GM18873 (cell line): ENCODE measurements at regions not wholly inside any gene's neighbourhood (a gene's known extent, or its start where the extent isn't known, plus 50 kb on each side); places are given as distances from the start of the nearest gene placed in this dataset.

Source experiments
- ATAC-seq: cut with Tn5 transposase; IDR thresholded peaks from one replicate; pipeline ENCODE4 v1.9.1; 2021; ENCODE audit warnings: mild to moderate bottlenecking, moderate library complexity, moderate number of reproducible peaks; ENCODE audit not compliant: unreplicated experiment, low FRiP score

DNA sequence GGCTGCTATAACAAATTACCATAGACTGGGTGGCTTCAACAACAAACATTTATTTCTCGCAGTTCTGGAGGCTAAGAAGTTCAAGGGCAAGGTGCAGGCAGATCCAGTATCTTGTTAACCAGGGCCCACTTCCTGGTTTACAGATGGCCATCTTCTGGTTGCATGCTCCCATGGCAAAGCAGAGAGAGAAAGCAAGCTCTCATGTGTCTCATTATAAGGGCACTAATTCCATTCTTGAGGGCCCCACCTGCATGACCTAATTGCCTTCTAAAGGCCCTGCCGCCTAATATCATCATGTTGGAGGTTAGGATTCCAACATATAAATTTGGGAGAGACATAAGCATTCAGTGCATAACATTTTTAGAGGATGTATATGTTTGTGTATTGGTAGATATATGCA is 280.1 kb upstream of the TMPO start:
- ATAC-seq, result no peak

DNA sequence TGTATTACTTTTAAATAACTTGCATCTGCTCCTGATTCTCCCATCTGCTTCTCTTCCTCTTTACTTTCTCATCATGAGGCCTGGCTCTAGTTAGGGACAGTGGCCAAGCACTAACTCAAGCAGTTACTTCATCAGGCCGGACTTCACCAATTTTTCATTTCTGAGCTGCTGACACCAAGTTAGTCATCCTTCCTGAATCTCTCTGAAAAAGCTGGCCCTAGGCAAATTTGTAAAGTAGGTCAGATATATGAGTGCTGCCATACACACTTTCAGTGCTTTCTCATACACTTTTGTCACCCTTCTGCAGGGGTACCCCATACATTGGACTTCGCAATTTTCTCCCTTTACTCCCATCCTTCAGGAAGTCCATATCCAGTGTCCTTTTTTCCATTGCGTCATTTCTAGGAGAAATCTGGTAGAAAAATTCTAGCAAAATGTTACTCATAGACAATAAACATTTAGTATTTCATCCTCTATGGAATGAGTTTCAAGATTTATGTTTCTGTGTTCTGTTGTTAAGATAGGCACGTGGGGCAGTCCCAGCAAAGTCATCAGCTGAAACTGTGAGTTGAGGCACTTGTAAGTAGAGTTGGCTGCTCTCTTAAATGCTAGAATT is 276.8 kb upstream of the TMPO start:
- ATAC-seq, result no peak

DNA sequence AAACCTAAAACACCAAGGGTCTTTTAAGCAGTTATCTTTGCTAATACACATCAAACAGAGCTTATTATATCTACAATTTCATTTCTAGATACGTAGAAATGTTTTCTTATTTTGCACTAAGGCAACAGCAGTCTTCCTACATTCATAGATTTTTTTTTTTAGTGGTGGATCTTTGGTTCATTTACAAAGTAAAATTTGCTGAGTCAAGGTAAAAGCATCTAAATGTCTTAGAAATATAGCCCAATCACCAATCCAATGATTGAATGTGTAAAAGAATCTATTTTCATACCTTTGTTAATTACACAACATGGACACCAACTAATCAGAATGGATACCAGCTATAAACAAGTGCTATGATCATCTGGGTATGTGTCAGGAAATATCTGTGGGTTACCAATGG is 272.2 kb upstream of the TMPO start:
- no peak for ATAC-seq

DNA sequence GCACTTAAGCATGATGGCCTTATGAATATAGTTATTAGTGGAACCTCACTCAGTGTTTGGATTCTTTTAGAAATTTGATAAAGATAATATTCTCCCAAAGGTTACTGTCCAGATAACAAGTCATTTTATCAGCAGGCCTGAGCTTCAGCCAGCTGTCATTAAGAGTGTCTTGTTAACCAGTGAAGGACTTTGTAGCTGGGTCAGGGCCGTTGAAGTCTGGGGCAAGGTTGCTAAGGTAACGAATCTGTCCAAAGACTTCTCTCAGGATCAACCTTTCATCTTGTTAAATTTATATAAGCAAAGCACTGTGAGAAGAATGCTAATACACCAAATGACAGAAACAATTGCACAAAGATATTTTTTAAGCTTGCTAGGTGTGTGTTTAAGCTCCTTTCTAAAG is 271.3 kb upstream of the TMPO start:
- no peak for ATAC-seq

DNA sequence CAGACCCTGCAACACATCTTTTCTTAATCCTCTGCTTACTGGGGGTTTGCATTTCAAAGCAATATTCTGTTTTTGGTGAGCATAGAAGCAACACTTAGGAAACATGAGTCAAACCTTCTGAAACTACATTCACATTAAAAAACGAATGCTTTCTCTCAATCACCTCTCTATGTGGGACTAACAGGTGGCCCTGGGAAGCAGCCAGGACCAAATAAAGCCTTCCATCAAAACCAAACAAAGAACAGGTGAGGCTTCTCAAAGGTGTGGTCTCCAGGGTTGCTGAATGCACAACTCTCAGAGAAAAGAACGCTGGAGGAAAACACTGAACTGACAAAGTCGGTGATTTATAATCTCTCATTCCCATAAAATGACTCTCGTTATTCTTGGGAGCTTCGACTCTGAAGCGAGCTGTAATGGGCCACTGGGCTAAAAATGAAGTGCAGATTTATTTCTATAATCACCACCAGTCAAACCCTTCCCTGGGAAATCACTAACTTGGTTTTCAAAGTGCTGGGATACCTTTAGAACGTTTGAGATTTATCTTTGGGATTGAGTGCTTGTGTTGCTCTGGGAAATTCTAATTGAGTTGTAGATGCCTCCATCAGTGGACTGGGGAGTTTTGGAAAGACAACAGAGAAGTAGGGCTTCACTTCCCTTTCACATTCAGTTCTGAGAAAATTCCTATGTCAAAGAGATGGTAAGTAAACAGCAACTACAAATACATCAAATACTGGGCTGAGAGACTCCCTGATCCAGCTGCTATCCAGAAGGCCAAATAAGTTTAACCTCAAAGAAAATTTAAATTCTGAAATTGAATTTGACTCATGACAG is 262.0 kb upstream of the TMPO start:
- no peak for ATAC-seq

DNA sequence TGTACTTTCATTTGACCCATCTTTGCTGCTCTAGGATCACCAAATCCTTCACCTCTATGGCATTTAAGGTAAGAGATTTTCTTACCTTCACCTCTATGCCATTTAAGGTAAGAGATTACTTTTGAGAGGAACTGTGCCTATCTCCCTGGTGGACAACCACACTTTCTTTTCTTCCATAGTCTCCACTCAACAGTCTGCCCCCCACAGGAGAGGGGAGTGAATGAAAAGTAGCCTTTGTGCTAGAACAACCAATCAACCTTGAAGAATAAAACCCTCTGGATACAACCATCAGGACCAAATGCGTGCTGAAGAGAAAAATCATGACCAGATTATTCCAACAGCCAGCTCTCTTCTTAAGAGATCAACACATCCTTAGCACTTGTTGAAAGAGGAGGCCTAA is 258.6 kb upstream of the TMPO start:
- no peak for ATAC-seq

DNA sequence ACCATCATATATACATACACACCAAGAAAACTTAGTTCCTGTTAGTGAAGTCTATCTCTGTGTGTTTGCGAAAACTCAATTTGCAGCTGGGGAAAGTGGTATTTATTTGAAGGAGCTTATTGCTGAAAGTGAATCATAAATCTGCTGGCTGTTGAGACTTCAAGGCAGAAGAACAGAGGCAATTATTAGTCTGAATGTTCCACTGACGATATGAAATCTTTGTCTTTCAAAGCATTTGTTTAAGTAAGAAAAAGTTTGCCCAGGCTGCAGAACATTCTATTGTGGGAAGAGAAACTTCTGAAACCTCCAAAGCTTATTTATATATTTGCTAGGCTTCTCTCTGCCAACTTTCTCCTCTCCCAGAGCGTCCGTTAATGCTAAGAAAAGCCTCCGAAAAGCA is 255.7 kb upstream of the TMPO start:
- no peak for ATAC-seq

DNA sequence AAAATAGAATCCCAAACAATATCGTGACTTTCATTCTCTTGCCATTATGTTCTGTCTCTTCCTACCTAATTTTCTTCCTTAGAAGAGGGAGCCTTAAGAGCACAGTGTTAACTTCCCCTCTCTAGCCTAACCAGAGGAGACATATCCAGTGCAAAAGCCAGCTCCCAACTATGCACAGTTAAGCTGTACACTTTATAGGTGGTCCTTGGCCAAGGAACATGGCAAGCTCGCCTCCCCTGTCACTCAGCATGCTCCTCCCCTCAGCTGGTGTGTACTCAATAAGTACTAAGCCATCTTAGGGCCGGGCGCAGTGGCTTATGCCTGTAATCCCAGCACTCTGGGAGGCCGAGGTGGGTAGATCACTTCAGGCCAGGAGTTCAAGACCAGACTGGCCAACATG is 255.1 kb upstream of the TMPO start:
- ATAC-seq, result no peak

DNA sequence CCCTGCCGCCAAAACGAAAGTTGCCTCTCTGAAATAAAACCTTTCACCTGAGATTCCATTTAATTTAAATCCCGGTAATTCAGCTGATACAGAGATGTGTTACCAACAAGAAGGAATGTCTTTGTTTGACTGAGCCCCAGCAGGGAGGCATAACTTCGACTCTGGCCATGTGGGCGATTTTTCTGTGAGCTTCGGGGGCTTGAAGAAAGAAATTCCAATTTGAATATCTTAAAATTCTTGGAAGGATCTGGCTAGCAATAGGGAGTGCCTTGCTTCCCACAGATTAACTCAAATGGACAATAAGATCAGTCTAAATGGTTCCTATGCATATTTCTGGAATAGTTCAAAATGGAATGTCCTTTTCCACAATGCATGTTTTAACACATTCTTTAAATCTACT is 252.5 kb upstream of the TMPO start:
- no peak for ATAC-seq

DNA sequence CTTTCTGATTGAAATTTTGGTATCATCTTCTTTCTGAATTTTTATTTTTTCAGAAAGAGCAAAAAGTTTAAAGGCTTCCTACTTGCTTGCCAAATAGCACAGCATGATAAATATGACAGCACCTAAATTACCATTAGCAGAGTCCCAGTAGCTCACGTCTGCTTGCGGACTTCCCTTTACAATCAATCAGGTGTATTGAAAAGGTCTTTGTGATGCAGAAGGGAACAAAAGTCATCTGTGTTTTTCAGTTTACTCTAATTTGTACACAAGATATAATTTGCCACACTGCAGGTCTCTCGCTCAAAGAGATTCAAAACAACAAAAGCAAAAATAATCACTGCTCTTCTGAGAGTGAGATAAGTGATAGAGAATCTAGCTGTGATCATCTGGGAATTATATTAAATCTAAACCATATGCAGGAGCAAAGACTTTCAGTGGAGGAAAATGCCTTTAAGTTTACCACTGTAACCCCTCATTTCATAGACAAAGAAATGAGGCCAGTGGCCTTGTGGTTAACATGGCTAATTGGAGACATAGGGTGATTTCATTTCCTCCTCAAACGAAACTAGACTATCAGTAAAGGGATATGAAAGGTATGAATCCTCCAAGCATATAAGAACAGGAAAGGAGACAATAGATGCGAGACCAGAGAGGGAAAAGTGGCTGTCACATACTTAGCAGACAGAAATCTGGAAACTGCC is 240.8 kb upstream of the TMPO start:
- peak; percentile 89 for ATAC-seq

DNA sequence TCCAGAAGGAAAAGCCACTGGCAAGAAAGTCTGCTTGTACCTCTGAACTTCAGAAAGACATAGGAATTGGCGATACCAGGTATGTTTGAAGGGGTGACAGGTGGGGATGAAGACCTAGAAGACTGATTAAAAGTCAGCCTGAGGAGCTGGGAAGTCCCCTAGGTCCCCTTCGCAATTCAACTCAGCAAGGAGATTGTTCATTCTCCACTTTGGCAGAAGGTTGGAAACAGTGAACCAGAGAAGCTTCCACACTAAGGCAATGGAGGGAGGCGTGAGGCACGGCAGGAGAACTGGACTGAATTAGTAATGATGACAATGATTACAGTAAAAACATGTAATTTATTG is 240.3 kb upstream of the TMPO start:
- ATAC-seq, result peak; percentile 31

DNA sequence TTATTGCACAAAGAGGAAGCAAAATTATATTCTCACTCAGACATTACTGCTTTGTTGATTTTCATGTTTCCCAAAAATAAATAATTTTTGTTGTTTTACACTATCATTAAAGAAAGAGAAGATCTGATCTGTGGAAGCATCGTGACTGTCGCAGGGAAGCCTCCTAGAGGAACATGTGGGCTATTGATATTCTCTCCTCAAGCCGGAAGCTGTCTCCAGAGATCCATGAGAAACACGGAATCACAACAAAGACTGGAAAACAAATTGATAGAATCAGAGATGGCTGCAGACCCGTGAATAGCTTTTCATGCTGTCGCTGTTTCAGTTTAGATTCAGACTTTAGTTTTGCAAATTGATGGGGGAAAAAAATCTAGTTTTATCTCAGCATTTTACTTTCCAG is 235.2 kb upstream of the TMPO start:
- no peak for ATAC-seq

DNA sequence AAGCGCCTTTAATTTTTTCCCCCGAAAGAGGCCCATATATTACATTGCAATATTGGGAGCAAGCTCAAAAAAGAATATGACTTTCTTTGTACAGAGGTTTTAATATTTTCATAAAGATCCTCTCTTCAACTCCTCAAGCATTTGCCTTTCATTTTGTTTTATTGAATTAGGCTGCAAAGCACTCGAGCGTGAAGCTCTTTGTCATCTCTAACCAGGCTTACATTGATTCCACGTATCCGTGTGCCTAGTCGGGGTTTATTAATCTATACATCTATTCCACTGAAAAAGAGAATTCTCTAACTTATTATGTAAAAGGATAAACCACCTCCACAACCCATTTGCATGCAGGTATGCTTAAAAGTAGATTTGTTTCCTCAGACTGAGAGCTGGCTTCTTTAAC is 234.8 kb upstream of the TMPO start:
- no peak for ATAC-seq

DNA sequence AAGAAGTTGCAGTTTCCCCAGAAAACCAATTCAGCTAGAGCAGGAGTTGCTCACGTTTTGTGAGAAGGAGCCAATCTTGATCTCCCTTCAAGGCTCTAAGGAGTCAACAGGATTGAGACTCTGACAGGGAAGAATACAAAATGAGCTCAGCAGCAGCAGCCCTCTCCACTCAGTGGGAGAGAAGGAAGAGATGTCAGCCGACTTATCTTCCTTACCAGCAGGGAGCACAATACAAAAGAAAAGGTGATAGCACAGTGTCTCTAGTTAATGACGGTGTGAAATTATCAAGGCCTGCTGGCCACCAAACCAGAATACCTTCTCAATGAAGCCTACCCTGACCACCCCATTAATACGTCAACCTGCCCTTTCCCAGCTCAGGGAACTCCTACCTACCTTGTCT is 223.6 kb upstream of the TMPO start:
- no peak for ATAC-seq

DNA sequence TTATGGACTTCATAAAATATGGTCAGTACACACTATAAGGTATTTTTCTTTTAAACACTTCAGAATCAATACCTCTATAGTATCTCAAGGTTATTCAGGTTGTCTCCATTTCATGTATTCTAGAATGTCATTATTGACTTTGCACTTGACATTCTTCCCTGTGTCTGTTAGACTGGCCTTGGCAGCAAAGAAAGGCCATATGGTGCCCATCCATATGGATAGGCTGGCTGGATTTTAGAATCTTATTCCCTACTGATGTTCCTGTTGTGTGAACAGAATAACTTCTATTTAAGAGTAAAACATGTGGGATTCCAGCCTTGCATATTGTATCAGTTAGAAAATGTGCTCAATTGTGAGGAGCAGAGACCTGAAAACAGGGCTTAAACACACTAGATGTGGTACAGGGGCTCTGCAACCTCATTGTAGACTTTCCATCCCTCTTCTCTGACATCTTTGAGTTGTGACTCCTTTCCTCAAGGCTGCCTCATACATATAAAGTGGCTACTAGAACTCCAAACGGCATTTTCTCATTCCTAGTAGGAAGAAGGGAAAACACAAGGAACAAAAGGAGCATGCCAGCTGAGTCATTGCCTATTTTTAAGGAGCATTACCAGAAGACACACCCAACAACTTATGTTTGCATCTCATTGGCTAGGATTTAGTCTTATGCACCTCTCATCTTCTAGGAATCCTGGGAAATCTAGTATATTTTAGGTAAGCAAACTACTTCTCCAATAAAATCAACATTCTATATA is 221.2 kb upstream of the TMPO start:
- no peak for ATAC-seq

DNA sequence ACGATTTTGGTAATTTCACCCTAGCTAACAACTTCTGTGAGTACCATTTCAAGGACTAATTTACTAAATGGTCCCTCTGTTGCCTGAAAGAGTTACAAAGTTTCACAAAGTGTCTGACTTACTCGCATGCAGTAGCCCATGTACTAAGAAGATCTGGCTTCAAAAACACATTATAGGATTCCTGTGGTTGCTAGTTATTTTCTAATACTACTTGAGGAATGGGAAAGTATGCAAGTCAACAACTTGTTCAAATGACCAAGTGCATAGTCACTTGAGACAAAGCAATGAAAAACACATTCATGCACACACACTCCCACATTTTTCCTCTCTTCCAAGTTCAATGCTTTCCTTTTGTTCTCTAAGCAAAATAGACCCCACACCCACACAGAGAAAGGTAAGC is 219.7 kb upstream of the TMPO start:
- no peak for ATAC-seq

DNA sequence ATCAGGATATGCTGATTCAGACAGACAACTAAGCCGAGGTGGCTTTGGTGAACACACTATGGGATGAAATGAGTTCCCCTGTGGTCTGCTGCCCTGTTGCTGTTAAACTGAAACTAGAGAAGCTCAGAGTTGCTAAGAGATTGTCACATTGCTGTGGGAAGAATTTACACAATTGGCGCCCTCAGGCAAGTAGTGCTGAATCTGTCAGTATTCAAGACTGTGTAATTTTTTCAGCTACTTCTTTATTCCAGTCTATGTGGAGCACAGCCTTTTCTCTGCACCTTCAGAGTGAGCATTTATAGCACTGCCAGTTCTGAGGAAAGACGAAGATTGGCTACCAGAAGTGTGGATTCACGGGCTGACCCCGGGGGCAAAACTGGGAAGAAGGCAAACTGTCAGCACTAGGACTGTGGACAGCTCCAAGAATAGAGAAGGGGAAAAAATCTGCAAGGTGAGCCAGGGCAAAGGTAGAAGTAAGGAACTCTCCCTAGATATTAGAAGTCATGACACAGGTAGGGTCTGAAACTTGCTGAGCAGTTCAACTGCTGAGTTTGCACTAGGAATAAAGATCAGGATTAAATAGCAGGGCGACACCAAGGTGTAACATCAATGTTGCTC is 218.8 kb upstream of the TMPO start:
- no peak for ATAC-seq

DNA sequence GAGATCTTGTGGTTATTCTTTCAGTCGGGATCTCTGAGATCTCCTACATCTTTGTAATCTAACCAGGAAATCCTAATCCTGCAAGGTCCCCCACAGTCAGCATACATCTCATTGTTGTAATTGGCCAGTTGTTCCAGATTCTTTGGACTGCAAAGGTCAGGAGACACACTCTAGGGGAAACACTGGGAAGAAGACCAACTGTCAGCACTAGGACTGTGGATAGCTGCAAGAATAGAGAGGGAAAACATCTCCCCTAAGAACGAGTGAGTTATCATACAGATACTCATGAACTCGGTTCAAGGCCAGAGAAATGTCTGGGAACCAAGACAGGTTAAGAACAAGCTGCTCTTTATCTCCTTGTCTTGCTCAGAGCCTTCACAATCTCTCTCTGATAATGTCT is 217.9 kb upstream of the TMPO start:
- ATAC-seq, result no peak

DNA sequence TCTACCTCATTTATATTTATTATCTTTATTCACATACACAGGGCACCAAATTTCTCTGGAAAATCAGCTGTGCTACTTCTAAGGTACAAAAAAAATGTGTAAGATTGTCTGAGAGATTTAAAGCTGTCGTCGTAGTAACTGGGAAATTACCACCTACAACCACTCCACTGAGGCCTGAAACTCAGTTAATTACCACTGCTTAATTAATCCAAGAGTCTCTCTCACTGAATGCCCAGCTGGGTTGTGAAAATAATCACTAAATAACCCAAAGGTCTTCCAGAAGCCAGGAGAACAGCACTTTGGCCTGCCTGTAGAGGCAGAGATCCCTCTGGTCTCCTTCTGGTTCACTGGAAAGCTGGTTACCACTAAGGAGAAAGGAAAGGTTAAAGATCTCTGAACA is 207.2 kb upstream of the TMPO start:
- ATAC-seq, result no peak

DNA sequence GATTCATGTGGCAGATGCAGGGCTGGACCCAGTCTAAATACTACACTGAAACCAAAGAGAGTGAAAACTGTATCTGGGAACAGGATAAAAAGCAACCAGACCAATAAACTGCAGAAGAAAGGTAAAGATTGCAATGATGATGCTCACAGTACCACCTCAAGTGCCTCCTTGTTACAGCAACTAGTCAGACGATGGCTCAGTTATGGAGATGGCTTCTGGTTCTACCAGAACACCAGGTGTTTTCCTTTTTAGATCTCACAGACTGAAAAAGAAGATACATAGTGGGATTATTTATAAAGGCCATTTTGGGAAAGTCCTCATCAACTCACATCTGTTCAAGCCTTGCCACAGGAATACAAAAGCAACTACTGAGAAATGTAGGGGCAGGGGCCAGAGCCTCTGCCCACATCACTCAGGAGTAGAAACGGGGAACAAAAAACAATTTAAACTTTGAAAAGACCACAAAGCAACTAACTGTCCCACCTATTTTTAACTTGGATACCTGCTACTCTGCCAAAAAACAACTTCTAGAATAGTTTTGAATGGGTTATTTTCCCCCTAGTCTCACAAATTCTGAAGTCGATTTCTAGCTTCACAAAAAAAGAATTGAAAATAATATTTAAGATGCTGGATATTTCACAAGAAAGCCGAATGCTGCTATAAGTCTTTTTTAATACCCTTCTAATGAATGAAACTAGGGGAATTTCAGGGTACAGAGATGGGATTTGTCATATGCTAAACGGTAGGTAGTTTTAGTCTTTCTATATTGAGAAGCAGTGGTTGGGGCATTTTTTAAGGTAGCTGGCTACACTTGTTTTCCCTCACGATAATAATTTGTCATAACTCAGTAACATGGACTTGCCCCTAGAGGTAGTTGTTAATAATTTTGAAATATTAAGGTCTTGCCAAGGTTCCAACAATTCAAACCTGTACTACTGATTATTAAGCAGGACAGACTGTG is 197.2 kb upstream of the TMPO start:
- ATAC-seq, result no peak
